Muscle layer of duodenum (tissue), 2 donors: ENCODE measurements at regions not wholly inside any gene's neighbourhood (a gene's known extent, or its start where the extent isn't known, plus 50 kb on each side); places are given as distances from the start of the nearest gene placed in this dataset.
"Not testable (repeated sequence)": the region's sequence is repeated elsewhere in the genome, so short reads cannot be mapped to it uniquely, and the experiment has no call there.

ENCODE experiments used
- H3K27ac ChIP-seq: one replicate; pipeline ENCODE4 v1.7.0; 2013; ENCODE audit warnings: mild to moderate bottlenecking, low read length
- H3K27me3 ChIP-seq: one replicate; pipeline ENCODE4 v1.7.0; 2013; ENCODE audit warnings: low read depth, mild to moderate bottlenecking, control low read depth, low read length
- H3K36me3 ChIP-seq, 2 donors: one replicate each; pipeline ENCODE4 v1.7.0; 2013; ENCODE audit warnings: low read length in 2 of 2, control low read depth in 1 of 2, mild to moderate bottlenecking in 1 of 2; ENCODE audit not compliant: insufficient read depth in 2 of 2, control insufficient read depth in 1 of 2
- H3K4me1 ChIP-seq, 2 donors: one replicate each; pipeline ENCODE4 v1.7.0; 2013; ENCODE audit warnings: low read length in 2 of 2, mild to moderate bottlenecking in 2 of 2, control low read depth in 1 of 2, moderate library complexity in 1 of 2; ENCODE audit not compliant: insufficient read depth in 2 of 2, control insufficient read depth in 1 of 2
- H3K4me3 ChIP-seq, 2 donors: one replicate each; pipeline ENCODE4 v1.7.0; 2013; ENCODE audit warnings: low read length in 2 of 2, low read depth in 1 of 2, mild to moderate bottlenecking in 1 of 2
- H3K9me3 ChIP-seq, 2 donors: one replicate each; pipeline ENCODE4 v1.7.0; 2013; ENCODE audit warnings: low read length in 2 of 2, control low read depth in 1 of 2, mild to moderate bottlenecking in 1 of 2; ENCODE audit not compliant: control insufficient read depth in 1 of 2
- donor health status: healthy.

DNA sequence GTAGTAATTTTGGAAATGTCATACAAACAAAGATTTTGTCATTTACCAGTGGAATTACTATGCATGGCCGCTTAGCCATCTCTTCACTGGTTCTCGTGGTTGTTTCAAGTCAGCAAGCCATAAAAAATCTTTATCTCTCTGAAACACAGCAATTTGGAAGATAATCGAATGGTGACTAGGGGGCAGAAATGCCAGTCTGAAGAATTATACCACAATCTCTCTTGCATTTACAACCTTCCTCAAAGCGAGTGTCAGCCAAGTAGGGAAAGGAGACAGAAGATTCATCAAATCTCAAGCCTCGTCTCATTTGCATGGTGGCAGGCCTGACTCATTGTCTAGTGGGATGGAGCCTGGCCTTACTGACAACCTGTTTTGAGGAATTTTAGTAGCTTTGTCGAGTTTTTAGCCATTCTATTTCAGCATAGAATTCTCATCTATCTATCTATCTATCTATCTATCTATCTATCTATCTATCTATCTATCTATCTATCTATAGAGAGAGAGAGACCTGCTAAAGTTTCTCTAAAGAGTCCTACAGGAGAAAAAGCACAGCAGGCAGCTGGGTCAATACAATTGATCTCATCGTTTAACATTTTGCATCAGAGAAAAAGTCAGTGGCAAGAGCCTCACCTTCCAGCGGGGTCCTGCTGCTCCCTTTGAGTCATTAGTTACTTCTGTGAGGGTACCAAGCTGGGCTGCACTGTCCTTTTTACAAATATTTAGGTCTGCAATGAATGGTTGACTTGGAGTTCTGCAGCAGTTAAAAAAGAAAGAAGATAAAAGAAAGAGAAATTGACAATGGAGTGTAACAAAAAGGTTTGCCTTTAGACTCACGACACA, 572.8 kb downstream of the TFAP2A start:
- H3K27ac ChIP-seq = no peak overlapping the region
- no peaks in the 10 kb centered on the region for H3K4me1 ChIP-seq
- no peak overlapping the region for H3K4me3 ChIP-seq
- H3K27me3 ChIP-seq = no peaks in the 10 kb centered on the region
- no peaks in the 10 kb centered on the region for H3K36me3 ChIP-seq
- peaks cover 12 to 14% of the 10 kb centered on the region in 2 donors for H3K9me3 ChIP-seq

DNA sequence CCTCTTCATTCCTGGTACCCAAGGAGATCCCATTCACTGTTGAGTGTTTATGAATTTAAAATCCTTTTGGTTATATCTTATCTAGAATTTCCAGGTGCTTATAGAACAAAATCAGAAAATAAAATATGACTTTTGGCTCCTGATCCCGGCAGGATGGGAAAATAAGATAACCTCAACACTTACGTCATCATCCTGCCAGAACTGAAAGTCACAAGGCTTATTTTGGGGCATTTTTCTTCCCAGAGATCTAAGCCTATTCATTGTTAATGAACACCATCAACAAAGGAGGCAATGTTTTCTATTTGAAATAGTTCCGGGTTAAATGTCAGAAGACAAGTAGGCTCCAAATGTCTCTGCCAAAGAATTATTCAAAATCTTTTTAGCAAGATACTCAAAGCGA, 580.6 kb downstream of the TFAP2A start:
- Histone ChIP-seq H3K36me3 (no peaks in the 10 kb centered on the region), H3K9me3 (peaks cover 0 to 5% of the 10 kb centered on the region in 2 donors), H3K4me1 (no peaks in the 10 kb centered on the region), H3K27ac (no peak overlapping the region), H3K4me3 (no peak overlapping the region), H3K27me3 (no peaks in the 10 kb centered on the region)

DNA sequence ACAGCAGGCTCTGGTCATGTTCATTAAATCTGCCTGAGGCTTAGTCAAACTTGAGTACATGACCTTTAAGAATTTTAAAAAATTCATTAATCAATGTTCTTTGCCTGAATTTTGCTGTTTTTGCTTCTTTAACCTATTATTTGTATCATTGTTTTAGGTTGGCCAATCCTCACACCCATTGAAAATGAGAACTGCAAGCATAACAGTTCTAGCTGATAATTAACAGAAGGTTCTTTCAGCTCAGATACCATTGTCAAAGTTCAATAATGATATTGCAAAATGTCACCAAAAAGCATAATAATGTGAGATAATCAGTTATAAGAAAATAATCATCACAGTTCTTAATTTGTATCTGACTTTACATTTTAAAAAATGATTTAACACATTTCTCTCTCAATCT, 583.1 kb downstream of the TFAP2A start:
- H3K36me3 ChIP-seq = no peaks in the 10 kb centered on the region

DNA sequence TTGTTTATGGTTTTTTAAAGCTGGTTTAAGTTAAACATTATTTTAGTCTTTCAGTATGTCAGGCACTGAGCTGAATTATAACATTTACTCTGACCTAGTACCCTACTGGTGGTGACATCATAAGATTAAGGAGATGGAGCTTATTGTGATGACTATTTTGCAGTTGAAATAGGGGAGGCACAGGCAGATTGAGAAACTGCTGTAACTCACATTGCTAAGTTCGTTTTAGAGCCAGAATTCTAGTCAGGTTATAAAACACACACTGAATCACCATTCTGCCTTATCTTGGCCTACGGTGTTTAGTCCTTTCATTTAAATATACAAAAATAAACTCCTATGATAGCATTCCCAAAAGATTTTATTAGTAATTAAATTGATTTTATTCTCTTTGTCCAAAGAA, 584.1 kb downstream of the TFAP2A start:
- no peak overlapping the region for H3K4me3 ChIP-seq
- no peaks in the 10 kb centered on the region for H3K36me3 ChIP-seq
- H3K4me1 ChIP-seq = no peaks in the 10 kb centered on the region

More for the DNA sequence above, 583.1 kb downstream of the TFAP2A start:
- H3K4me3 ChIP-seq = no peak overlapping the region
- H3K27me3 ChIP-seq = no peaks in the 10 kb centered on the region
- no peaks in the 10 kb centered on the region for H3K4me1 ChIP-seq
- H3K27ac ChIP-seq = no peak overlapping the region
- peaks cover 0 to 2% of the 10 kb centered on the region in 2 donors for H3K9me3 ChIP-seq

DNA sequence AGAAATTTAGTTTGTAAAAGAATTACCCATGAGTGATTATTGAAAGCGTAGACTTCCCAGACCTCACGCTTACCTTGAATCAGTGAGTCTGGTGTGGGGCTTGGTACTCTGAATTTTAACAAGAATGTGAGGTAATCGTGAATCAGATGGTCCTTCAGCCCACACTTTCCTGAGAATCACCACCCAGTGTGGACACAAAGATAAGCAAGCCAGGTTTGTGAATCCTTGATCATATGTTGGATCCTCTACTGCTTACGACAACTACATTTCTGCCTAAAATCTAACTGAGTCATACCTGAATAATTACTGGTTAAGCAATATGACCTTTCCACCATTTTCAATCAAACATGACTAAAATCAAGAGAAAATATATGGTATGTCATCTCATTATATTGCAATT, 589.3 kb downstream of the TFAP2A start:
- no peak overlapping the region for H3K27ac ChIP-seq
- no peaks in the 10 kb centered on the region for H3K4me1 ChIP-seq
- H3K36me3 ChIP-seq = no peaks in the 10 kb centered on the region

More for the DNA sequence above, 584.1 kb downstream of the TFAP2A start:
- Histone ChIP-seq H3K9me3 (no peaks in the 10 kb centered on the region), H3K27ac (no peak overlapping the region), H3K27me3 (no peaks in the 10 kb centered on the region)

DNA sequence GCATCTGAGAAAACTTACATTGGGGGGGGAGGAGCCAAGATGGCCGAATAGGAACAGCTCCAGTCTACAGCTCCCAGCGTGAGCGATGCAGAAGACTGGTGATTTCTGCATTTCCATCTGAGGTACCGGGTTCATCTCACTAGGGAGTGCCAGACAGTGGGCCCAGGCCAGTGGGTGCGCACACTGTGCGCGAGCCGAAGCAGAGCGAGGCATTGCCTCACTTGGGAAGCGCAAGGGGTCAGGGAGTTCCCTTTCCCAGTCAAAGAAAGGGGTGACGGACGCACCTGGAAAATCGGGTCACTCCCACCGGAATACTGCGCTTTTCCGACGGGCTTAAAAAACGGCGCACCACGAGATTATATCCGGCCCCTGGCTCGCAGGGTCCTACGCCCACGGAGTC, 604.1 kb downstream of the TFAP2A start:
- not testable (repeated sequence) for H3K27ac ChIP-seq, H3K36me3 ChIP-seq, H3K9me3 ChIP-seq, H3K4me3 ChIP-seq, H3K4me1 ChIP-seq, H3K27me3 ChIP-seq

More for the DNA sequence above, 589.3 kb downstream of the TFAP2A start:
- Histone ChIP-seq H3K4me3 (no peak overlapping the region), H3K27me3 (no peaks in the 10 kb centered on the region), H3K9me3 (no peaks in the 10 kb centered on the region)

DNA sequence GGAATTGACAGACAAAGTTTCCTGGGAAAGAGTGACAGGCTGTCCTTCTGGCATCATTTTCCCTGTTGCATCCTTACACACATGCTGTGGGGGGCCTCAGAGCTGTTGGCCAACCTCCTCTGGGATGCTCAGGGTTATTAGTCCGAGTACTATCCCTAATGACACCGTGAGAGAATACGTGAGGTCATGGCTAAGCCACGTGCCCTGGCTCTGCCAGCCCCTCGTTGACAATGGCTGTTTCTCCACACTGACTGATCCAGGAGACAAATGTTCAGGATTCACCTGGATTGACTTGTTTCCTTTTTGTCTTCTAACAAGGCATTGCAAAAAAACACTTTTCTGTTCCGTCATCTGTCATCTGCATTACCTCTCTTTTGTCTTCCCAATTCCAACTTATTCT, 604.6 kb downstream of the TFAP2A start:
- H3K9me3 ChIP-seq = no peaks in the 10 kb centered on the region
- H3K36me3 ChIP-seq = no peaks in the 10 kb centered on the region
- no peak overlapping the region for H3K4me3 ChIP-seq
- H3K27ac ChIP-seq = no peak overlapping the region
- no peaks in the 10 kb centered on the region for H3K4me1 ChIP-seq
- H3K27me3 ChIP-seq = no peaks in the 10 kb centered on the region

DNA sequence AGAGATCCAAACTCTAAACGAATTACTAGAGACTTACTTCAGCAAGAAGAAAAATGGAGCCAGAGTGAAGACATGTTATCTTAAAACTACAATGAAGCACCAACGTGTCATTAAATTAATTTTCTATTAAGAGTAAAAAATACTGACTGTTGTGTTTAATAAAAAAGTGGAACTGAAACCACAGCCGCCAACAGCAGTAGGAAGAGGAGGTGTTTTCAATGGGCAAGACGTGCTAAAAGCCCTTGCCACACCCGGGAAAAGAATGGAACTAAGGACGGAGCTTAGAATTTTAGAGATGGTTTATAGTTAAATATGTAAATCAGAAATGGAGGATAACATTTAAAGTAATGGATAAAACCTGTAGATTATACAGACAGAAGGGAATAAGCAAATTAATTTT, 608.7 kb downstream of the TFAP2A start:
- no peaks in the 10 kb centered on the region for H3K9me3 ChIP-seq
- no peaks in the 10 kb centered on the region for H3K36me3 ChIP-seq
- H3K4me1 ChIP-seq = no peaks in the 10 kb centered on the region
- no peak overlapping the region for H3K4me3 ChIP-seq
- H3K27ac ChIP-seq = no peak overlapping the region
- H3K27me3 ChIP-seq = no peaks in the 10 kb centered on the region

DNA sequence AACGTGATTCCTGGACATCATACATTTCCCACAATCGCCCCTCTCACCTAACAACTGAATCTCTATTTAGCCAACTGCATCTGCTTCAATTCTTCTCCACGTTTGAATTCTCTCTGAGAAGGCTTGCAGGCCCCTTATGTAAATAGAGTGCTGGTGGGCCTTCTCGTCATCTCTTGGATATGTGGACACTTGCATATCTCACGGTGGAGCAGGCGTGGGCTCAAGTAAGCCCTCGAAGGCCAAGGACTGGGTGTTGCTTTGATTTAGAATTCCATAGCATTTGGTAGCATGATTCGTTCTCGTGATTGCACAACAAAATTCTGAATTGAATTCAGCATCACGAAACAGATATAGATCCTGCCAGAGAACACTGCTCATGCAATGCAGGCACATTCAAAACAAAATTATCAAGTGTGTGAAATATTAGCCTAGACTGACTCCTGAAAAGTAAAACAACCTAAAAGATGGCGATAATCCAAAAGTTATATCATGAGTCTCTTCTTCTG, 613.6 kb downstream of the TFAP2A start:
- Histone ChIP-seq H3K9me3 (no peaks in the 10 kb centered on the region), H3K27ac (no peak overlapping the region), H3K27me3 (no peaks in the 10 kb centered on the region), H3K4me3 (no peak overlapping the region), H3K4me1 (no peaks in the 10 kb centered on the region), H3K36me3 (no peaks in the 10 kb centered on the region)

DNA sequence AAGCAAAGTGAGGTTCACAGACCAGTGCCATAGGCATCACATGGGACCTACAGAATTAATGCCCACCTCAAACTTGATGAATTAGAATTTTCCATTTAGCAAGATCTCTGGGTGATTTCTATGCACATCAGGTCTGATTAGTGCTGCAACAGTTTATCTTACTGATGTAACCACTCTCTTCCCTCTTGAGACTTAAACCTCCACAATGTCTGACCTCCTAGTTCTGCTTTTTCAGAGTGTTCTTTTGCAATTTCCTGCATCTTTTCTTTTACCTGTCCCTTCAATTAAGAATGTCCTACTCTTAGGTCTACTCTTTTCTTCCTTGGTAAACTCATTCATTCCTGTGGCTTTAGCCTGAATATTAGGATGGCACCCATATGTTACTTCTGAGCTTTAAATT, 615.3 kb downstream of the TFAP2A start:
- no peaks in the 10 kb centered on the region for H3K4me1 ChIP-seq
- no peak overlapping the region for H3K27ac ChIP-seq
- H3K36me3 ChIP-seq = no peaks in the 10 kb centered on the region
- no peaks in the 10 kb centered on the region for H3K9me3 ChIP-seq
- H3K27me3 ChIP-seq = no peaks in the 10 kb centered on the region
- no peak overlapping the region for H3K4me3 ChIP-seq

DNA sequence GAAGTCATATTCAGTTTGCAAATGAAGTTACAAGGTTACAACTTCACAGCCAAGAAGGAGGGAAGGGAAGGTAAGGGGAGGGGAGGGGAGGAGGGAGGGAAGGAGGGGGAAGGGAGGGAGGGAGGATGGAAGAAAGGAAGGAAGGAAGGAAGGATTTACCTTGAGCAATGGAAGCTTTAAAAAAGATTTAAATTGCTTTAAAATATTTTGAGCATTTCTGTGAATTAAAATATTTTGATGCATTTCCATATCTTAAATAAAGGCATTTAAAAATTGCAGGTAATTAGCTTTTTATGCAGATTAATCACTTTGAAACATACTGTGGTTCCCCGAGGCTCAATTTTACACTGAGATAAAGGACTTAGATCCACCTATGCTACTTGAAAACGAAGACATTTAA, 618.0 kb downstream of the TFAP2A start:
- Histone ChIP-seq H3K27ac (no peak overlapping the region), H3K4me1 (no peaks in the 10 kb centered on the region), H3K9me3 (no peaks in the 10 kb centered on the region), H3K4me3 (no peak overlapping the region), H3K36me3 (no peaks in the 10 kb centered on the region), H3K27me3 (no peaks in the 10 kb centered on the region)

DNA sequence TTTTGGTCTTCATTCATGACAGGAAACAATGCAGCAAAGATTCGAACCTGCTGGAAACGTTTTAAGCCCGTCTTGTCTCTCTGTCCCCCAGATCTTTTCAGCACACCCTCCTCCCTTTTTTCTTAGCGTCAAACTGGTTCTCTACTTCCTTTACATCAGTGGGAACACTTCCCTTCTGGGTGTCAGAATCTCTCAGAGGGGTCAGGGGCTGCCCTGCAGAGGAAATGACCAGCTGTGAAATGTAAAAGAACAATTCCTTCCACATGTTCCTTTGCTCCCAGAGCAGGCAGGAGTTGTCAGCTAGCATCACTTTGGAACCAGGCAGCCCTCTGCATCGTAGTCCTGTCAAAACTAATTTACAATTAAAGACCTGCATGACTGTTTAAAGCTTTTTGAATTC, 619.0 kb downstream of the TFAP2A start:
- Histone ChIP-seq H3K27ac (no peak overlapping the region), H3K9me3 (no peaks in the 10 kb centered on the region), H3K27me3 (no peaks in the 10 kb centered on the region), H3K4me3 (no peak overlapping the region), H3K4me1 (no peaks in the 10 kb centered on the region), H3K36me3 (no peaks in the 10 kb centered on the region)
